GM20000 (cell line): ENCODE measurements at regions not wholly inside any gene's neighbourhood (a gene's known extent, or its start where the extent isn't known, plus 50 kb on each side); places are given as distances from the start of the nearest gene placed in this dataset.

ENCODE experiments used
- DNase-seq: peaks from one replicate; pipeline ENCODE4 v3.0.0; 2012; ENCODE audit warnings: low spot score
- CTCF ChIP-seq: IDR thresholded peaks from 2 replicates; pipeline ENCODE4 v1.5.1; 2012; ENCODE audit warnings: mild to moderate bottlenecking, control low read depth; ENCODE audit errors: extremely low read depth, missing control alignments

GRCh38 chr2:64260817-64261216 lies 116.6 kb upstream of the PELI1 start:
- peak; percentile 50 for DNase-seq
- no peak for TF ChIP-seq CTCF

- no peak for TF ChIP-seq CTCF
- no peak for DNase-seq
Measured at GRCh38 chr2:64262071-64262470, 117.9 kb upstream of the PELI1 start.

- no peak for TF ChIP-seq CTCF
- DNase-seq = no peak
Measured at GRCh38 chr2:64262816-64263215, 118.6 kb upstream of the PELI1 start.

GRCh38 chr2:64263315-64263714 lies 119.1 kb upstream of the PELI1 start:
- no peak for DNase-seq
- TF ChIP-seq CTCF = no peak

GRCh38 chr2:64267699-64268098 lies 123.5 kb upstream of the PELI1 start:
- no peak for TF ChIP-seq CTCF
- no peak for DNase-seq

- TF ChIP-seq CTCF = no peak
- DNase-seq = no peak
Measured at GRCh38 chr2:64268330-64269048, 124.3 kb upstream of the PELI1 start.

GRCh38 chr2:64273524-64274398 lies 129.5 kb upstream of the PELI1 start:
- no peak for DNase-seq
- no peak for TF ChIP-seq CTCF
